Brain microvascular endothelial cell (primary cell): ENCODE measurements at regions not wholly inside any gene's neighbourhood (a gene's known extent, or its start where the extent isn't known, plus 50 kb on each side); places are given as distances from the start of the nearest gene placed in this dataset.
"Not testable (repeated sequence)": the region's sequence is repeated elsewhere in the genome, so short reads cannot be mapped to it uniquely, and the experiment has no call there.

Source experiments
- DNase-seq: peaks from one replicate; pipeline ENCODE4 v3.0.0-alpha.2; 2020
- H3K27ac ChIP-seq: fragments of 250-450 bp; sonication (Bioruptor Pico); 2 replicates; pipeline ENCODE4 v1.5.1; 2020; ENCODE audit warnings: mild to moderate bottlenecking, moderate library complexity
- H3K27me3 ChIP-seq: fragments of 250-450 bp; sonication (Bioruptor Pico); replicated peaks from 2 replicates; pipeline ENCODE4 v1.5.1; 2020; ENCODE audit warnings: mild to moderate bottlenecking
- H3K36me3 ChIP-seq: fragments of 250-450 bp; sonication (Bioruptor Pico); replicated peaks from 2 replicates; pipeline ENCODE4 v1.5.1; 2020; ENCODE audit warnings: mild to moderate bottlenecking
- H3K4me3 ChIP-seq: 2 replicates; pipeline ENCODE4 v1.5.1; 2011; ENCODE audit warnings: low read depth, mild to moderate bottlenecking, control low read depth, low read length, moderate library complexity
- CTCF ChIP-seq: IDR thresholded peaks from 2 replicates; pipeline ENCODE4 v1.5.1; 2011; ENCODE audit warnings: low read depth, mild to moderate bottlenecking, moderate library complexity, low read length, control low read depth, inconsistent platforms; ENCODE audit errors: missing control alignments
- in situ Hi-C: cut with HindIII; loops from 2 replicates; pipeline ENCODE4 v1.10.0; 2017; ENCODE audit warnings: low sequenced_read_pairs, low pct_ligation_motif_present

- Histone ChIP-seq H3K36me3 (no peaks in the 10 kb centered on the region), H3K27me3 (peaks cover 19% of the 10 kb centered on the region), H3K27ac (no peak overlapping the region), H3K4me3 (no peak overlapping the region)
- no peak for TF ChIP-seq CTCF
- DNase-seq = no peak
- in situ Hi-C loops = no loop called here
Measured at GRCh38 chr1:229150518-229150917, 120.4 kb upstream of the RAB4A start.

GRCh38 chr1:229151412-229151811, 119.5 kb upstream of the RAB4A start:
- H3K36me3 ChIP-seq, H3K27ac ChIP-seq, H3K4me3 ChIP-seq, DNase-seq, in situ Hi-C loops: not testable (repeated sequence)
- peaks cover 17% of the 10 kb centered on the region for H3K27me3 ChIP-seq

DNA sequence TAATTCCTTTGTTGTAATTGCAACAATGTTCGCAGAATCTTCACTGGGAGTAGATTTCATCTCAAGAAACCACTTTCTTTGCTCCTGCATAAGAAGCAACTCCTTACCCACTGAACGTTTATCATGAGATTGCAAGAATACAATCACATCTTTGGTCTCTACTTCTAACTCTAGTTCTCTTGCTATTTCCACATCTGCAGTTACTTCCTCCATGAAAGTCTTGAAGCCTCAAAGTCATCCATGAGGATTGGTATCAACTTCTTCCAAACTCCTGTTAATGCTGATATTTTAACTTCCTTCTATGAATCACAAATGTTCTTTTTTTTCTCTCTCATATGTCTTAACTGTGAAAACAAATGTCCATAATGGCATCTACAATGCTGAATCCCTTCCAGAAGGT, 118.6 kb upstream of the RAB4A start:
- H3K27ac ChIP-seq = no peak overlapping the region
- H3K36me3 ChIP-seq = no peaks in the 10 kb centered on the region
- no peak for DNase-seq
- in situ Hi-C loops = no loop called here
- peaks cover 10% of the 10 kb centered on the region for H3K27me3 ChIP-seq
- H3K4me3 ChIP-seq = no peak overlapping the region
- no peak for TF ChIP-seq CTCF

DNA sequence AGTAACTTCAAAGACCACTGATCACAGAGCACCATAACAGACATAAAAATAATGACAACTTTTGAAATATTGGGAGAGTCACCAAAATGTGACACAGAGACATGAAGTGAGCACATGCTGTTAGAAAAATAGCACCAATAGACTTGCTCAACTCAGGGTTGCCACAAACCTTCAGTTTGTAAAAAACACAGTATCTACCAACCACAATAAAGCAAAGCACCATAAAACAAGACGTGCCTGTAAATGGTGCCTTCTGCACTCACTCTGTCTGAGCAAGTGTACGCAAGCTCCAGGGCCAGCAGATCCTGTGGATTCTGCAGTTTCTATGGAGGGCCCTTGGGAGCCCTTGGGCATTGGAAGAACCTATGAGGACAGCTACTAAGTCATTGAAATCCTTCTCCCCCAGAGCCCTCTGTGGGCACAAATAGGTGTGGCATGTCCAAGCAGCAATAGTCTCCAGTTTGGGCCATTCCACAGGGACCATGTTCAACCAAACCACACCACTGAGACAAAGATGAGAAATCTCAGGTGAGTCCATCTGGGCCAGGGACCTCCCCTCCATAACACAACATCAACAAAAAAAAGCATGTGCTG, 116.9 kb upstream of the RAB4A start:
- in situ Hi-C loops = no loop called here
- peaks cover 2% of the 10 kb centered on the region for H3K27me3 ChIP-seq
- no peak overlapping the region for H3K27ac ChIP-seq
- H3K4me3 ChIP-seq = no peak overlapping the region
- DNase-seq = no peak
- H3K36me3 ChIP-seq = no peaks in the 10 kb centered on the region
- no peak for TF ChIP-seq CTCF

DNA sequence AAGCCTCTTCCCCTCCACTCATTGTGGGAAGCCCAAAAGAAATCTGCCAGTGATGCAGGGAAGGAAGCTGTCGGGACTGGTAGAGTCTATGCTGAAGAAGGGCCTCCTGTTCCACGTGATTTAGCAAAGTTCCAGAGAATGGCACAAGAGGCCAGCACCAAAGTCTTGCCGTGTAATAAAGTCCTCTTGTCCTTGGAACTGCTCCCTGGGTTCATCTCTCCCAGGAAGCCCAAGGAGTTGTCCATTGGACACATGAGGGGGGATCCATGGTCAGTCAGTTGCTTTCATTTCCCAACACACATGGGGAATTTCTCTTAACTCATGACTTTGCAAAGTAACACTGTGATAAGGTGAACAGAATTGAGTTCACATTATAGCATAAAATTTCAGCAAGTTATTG, 116.1 kb upstream of the RAB4A start:
- in situ Hi-C loops = no loop called here
- H3K27ac ChIP-seq = no peak overlapping the region
- no peak for TF ChIP-seq CTCF
- H3K27me3 ChIP-seq = no peaks in the 10 kb centered on the region
- no peak for DNase-seq
- no peak overlapping the region for H3K4me3 ChIP-seq
- no peaks in the 10 kb centered on the region for H3K36me3 ChIP-seq

GRCh38 chr1:229155472-229155871, 115.4 kb upstream of the RAB4A start:
- DNase-seq = no peak
- in situ Hi-C loops = no loop called here
- H3K27me3 ChIP-seq = no peaks in the 10 kb centered on the region
- TF ChIP-seq CTCF = no peak
- no peak overlapping the region for H3K27ac ChIP-seq
- H3K4me3 ChIP-seq = no peak overlapping the region
- H3K36me3 ChIP-seq = no peaks in the 10 kb centered on the region
